Endodermal cell (in vitro differentiated cells): ENCODE measurements at regions not wholly inside any gene's neighbourhood (a gene's known extent, or its start where the extent isn't known, plus 50 kb on each side); places are given as distances from the start of the nearest gene placed in this dataset.

Experiments used
- DNase-seq: peaks from one replicate; pipeline ENCODE4 v3.0.0-alpha.2; 2017
- H3K27ac ChIP-seq: 2 replicates; pipeline ENCODE4 v1.5.1; 2013; ENCODE audit warnings: mild to moderate bottlenecking, low read depth, low read length, moderate library complexity
- H3K27me3 ChIP-seq: 2 replicates; pipeline ENCODE4 v1.6.1; 2013; ENCODE audit warnings: mild to moderate bottlenecking, low read length, moderate library complexity; ENCODE audit not compliant: insufficient read depth, control insufficient read depth, poor library complexity, severe bottlenecking
- H3K36me3 ChIP-seq: 2 replicates; pipeline ENCODE4 v1.7.0; 2013; ENCODE audit warnings: mild to moderate bottlenecking, low read length, moderate library complexity; ENCODE audit not compliant: control insufficient read depth, insufficient read depth
- H3K4me1 ChIP-seq: one replicate; pipeline ENCODE4 v1.7.0; 2013; ENCODE audit warnings: low read length; ENCODE audit not compliant: control insufficient read depth, insufficient read depth
- H3K4me3 ChIP-seq: 2 replicates; pipeline ENCODE4 v1.5.1; 2013; ENCODE audit warnings: mild to moderate bottlenecking, low read length, moderate library complexity
- H3K9ac ChIP-seq: 2 replicates; pipeline ENCODE4 v1.6.1; 2013; ENCODE audit warnings: mild to moderate bottlenecking, low read length, moderate library complexity; ENCODE audit not compliant: poor library complexity, severe bottlenecking; ENCODE audit errors: extremely low read depth
- H3K9me3 ChIP-seq: 2 replicates; pipeline ENCODE4 v1.6.1; 2013; ENCODE audit warnings: mild to moderate bottlenecking, low read length, moderate library complexity; ENCODE audit not compliant: control insufficient read depth
- H3K27ac Mint-ChIP-seq: 2 replicates; pipeline ENCODE4 v1.8.0; 2020; ENCODE audit warnings: mixed read lengths
- H3K27me3 Mint-ChIP-seq: 2 replicates; pipeline ENCODE4 v1.8.0; 2021; ENCODE audit warnings: mild to moderate bottlenecking, mixed read lengths; ENCODE audit not compliant: insufficient read depth
- H3K36me3 Mint-ChIP-seq: 2 replicates; pipeline ENCODE4 v1.8.0; 2020; ENCODE audit warnings: low read depth, mixed read lengths
- H3K4me1 Mint-ChIP-seq: 2 replicates; pipeline ENCODE4 v1.8.0; 2020; ENCODE audit warnings: mixed read lengths
- H3K4me3 Mint-ChIP-seq: 2 replicates; pipeline ENCODE4 v1.8.0; 2020; ENCODE audit warnings: mild to moderate bottlenecking, moderate library complexity, mixed read lengths
- H3K9me3 Mint-ChIP-seq: 2 replicates; pipeline ENCODE4 v1.8.0; 2020; ENCODE audit warnings: mild to moderate bottlenecking, mixed read lengths
- CTCF ChIP-seq: fragments of 200-600 bp; sonication (generic); conservative IDR thresholded peaks from 2 replicates; pipeline ENCODE4 v1.5.0; 2021; ENCODE audit warnings: antibody characterized with exemption, mild to moderate bottlenecking
- WGBS, 2 experiments: methylation state at CpG; one replicate each; pipeline versions ENCODE4 v1.1.5 to v1.1.7; 2013; ENCODE audit warnings: missing lambda C conversion rate in 2 of 2, mixed read lengths in 1 of 2; ENCODE audit not compliant: insufficient coverage in 1 of 2, insufficient read length in 1 of 2; 5-methylcytosine and 5-hydroxymethylcytosine counted together

GRCh38 chr15:23854203-23854911 is 167.3 kb upstream of the NDN start:
- Mint-ChIP-seq H3K4me3 (no peak overlapping the region), H3K27me3 (no peaks in the 10 kb centered on the region), H3K27ac (no peak overlapping the region), H3K9me3 (peaks cover 54% of the 10 kb centered on the region), H3K4me1 (peaks cover 8% of the 10 kb centered on the region), H3K36me3 (no peaks in the 10 kb centered on the region)
- Histone ChIP-seq H3K27ac (no peak overlapping the region), H3K4me3 (no peak overlapping the region), H3K9ac (no peak overlapping the region), H3K4me1 (no peaks in the 10 kb centered on the region), H3K36me3 (no peaks in the 10 kb centered on the region), H3K9me3 (peaks cover 21% of the 10 kb centered on the region), H3K27me3 (no peaks in the 10 kb centered on the region)
- 68 to 100% methylated on average over 2 to 5 of the region's 5 CpGs for WGBS, 2 experiments
- no peak for TF ChIP-seq CTCF
- peak; percentile 55 for DNase-seq

- Mint-ChIP-seq H3K27me3 (no peaks in the 10 kb centered on the region), H3K27ac (no peak overlapping the region), H3K4me1 (peaks cover 12% of the 10 kb centered on the region), H3K4me3 (no peak overlapping the region), H3K9me3 (peaks cover 55% of the 10 kb centered on the region), H3K36me3 (no peaks in the 10 kb centered on the region)
- no peaks in the 10 kb centered on the region for H3K27me3 ChIP-seq
- TF ChIP-seq CTCF = no peak
- 58 to 70% methylated on average over 2 to 7 of the region's 7 CpGs for WGBS, 2 experiments
- H3K4me1 ChIP-seq = no peaks in the 10 kb centered on the region
- no peak for DNase-seq
- H3K9me3 ChIP-seq = peaks cover 21% of the 10 kb centered on the region
- peak overlapping the region; percentile 40 for H3K27ac ChIP-seq
- no peak overlapping the region for H3K4me3 ChIP-seq
- H3K9ac ChIP-seq = no peak overlapping the region
- no peaks in the 10 kb centered on the region for H3K36me3 ChIP-seq
Observed at GRCh38 chr15:23854912-23855659, 168.0 kb upstream of the NDN start.

- peak; percentile 45 for TF ChIP-seq CTCF
- H3K9ac ChIP-seq = no peak overlapping the region
- H3K4me1 Mint-ChIP-seq = peaks cover 13% of the 10 kb centered on the region
- H3K36me3 Mint-ChIP-seq = no peaks in the 10 kb centered on the region
- H3K4me3 Mint-ChIP-seq = no peak overlapping the region
- no peak overlapping the region for H3K4me3 ChIP-seq
- H3K27ac ChIP-seq = no peak overlapping the region
- no peaks in the 10 kb centered on the region for H3K4me1 ChIP-seq
- no peak overlapping the region for H3K27ac Mint-ChIP-seq
- no peaks in the 10 kb centered on the region for H3K27me3 ChIP-seq
- H3K27me3 Mint-ChIP-seq = no peaks in the 10 kb centered on the region
- peaks cover 20% of the 10 kb centered on the region for H3K9me3 ChIP-seq
- no peaks in the 10 kb centered on the region for H3K36me3 ChIP-seq
- DNase-seq = no peak
- peaks cover 48% of the 10 kb centered on the region for H3K9me3 Mint-ChIP-seq
- WGBS, 2 experiments = 82 to 86% methylated on average over 3 to 4 of the region's 4 CpGs
Observed at GRCh38 chr15:23855947-23856346, 168.8 kb upstream of the NDN start.
